GM23338 (cell line): ENCODE measurements at regions not wholly inside any gene's neighbourhood (a gene's known extent, or its start where the extent isn't known, plus 50 kb on each side); places are given as distances from the start of the nearest gene placed in this dataset.

Experiments
- ATAC-seq: fragments of 200-7000 bp; cut with Tn5 transposase; 3 replicates; pipeline ENCODE4 v1.9.1; 2020
- DNase-seq: peaks from one replicate; pipeline ENCODE4 v3.0.0-alpha.2; 2015; ENCODE audit warnings: low spot score
- H2AFZ ChIP-seq: fragments of 200-600 bp; sonication (generic); 2 replicates; pipeline ENCODE4 v1.8.0; 2016; ENCODE audit warnings: antibody characterized with exemption, mild to moderate bottlenecking, moderate library complexity
- H3F3A ChIP-seq: fragments of 200-600 bp; sonication (generic); replicated peaks from 2 replicates; pipeline ENCODE4 v1.8.0; 2017; ENCODE audit warnings: antibody characterized with exemption, mixed run types, low read depth
- H3K27ac ChIP-seq: fragments of 200-600 bp; sonication (generic); 2 replicates; pipeline ENCODE4 v1.6.1; 2016; ENCODE audit warnings: low read depth
- H3K27me3 ChIP-seq: fragments of 200-600 bp; sonication (generic); 2 replicates; pipeline ENCODE4 v1.8.0; 2016; ENCODE audit warnings: mild to moderate bottlenecking, mixed run types, moderate library complexity; ENCODE audit not compliant: insufficient read depth
- H3K36me3 ChIP-seq: fragments of 200-600 bp; sonication (generic); 2 replicates; pipeline ENCODE4 v1.8.0; 2016; ENCODE audit warnings: mild to moderate bottlenecking; ENCODE audit not compliant: insufficient read depth
- H3K4me1 ChIP-seq: fragments of 200-600 bp; sonication (generic); 2 replicates; pipeline ENCODE4 v1.8.0; 2016; ENCODE audit warnings: mild to moderate bottlenecking, moderate library complexity; ENCODE audit not compliant: insufficient read depth
- H3K4me2 ChIP-seq: fragments of 200-600 bp; sonication (generic); 2 replicates; pipeline ENCODE4 v1.7.1; 2017; ENCODE audit warnings: mixed run types
- H3K4me3 ChIP-seq: fragments of 200-600 bp; sonication (generic); 2 replicates; pipeline ENCODE4 v1.6.1; 2016; ENCODE audit warnings: mixed run types
- H3K79me2 ChIP-seq: fragments of 200-600 bp; sonication (generic); replicated peaks from 2 replicates; pipeline ENCODE4 v1.8.0; 2017; ENCODE audit warnings: mild to moderate bottlenecking; ENCODE audit not compliant: insufficient read depth
- H3K9me2 ChIP-seq: fragments of 200-600 bp; sonication (generic); 2 replicates; pipeline ENCODE4 v1.8.0; 2017; ENCODE audit not compliant: insufficient read depth
- H4K20me1 ChIP-seq: fragments of 200-600 bp; sonication (generic); replicated peaks from 2 replicates; pipeline ENCODE4 v1.8.0; 2017; ENCODE audit warnings: mild to moderate bottlenecking; ENCODE audit not compliant: insufficient read depth
- H3K27ac Mint-ChIP-seq: 2 replicates; pipeline ENCODE4 v1.8.0; 2020; ENCODE audit warnings: inconsistent platforms, mild to moderate bottlenecking, moderate library complexity, mixed read lengths
- H3K27me3 Mint-ChIP-seq: 3 replicates; pipeline ENCODE4 v1.8.0; 2022; ENCODE audit warnings: low read depth, mild to moderate bottlenecking, moderate library complexity, mixed read lengths, inconsistent platforms; ENCODE audit not compliant: insufficient read depth, poor library complexity
- H3K36me3 Mint-ChIP-seq: 3 replicates; pipeline ENCODE4 v1.8.0; 2021; ENCODE audit warnings: low read depth, mild to moderate bottlenecking, inconsistent platforms, moderate library complexity, mixed read lengths
- H3K4me1 Mint-ChIP-seq: 3 replicates; pipeline ENCODE4 v1.8.0; 2020; ENCODE audit warnings: mild to moderate bottlenecking, inconsistent platforms, mixed read lengths
- H3K4me3 Mint-ChIP-seq: 3 replicates; pipeline ENCODE4 v1.8.0; 2021; ENCODE audit warnings: moderate library complexity, mild to moderate bottlenecking, inconsistent platforms, mixed read lengths
- H3K9me3 Mint-ChIP-seq: 3 replicates; pipeline ENCODE4 v1.8.0; 2020; ENCODE audit warnings: moderate library complexity, mild to moderate bottlenecking, inconsistent platforms, mixed read lengths
- CREB1 ChIP-seq: fragments of 250-450 bp; sonication (Bioruptor Pico); IDR thresholded peaks from 2 replicates; pipeline ENCODE4 v1.5.0; 2020; ENCODE audit warnings: low read depth, mild to moderate bottlenecking, moderate library complexity
- CTCF ChIP-seq, 2 experiments: fragments of 200-600 bp in 1 of 2; sonication (generic) in 1 of 2; conservative IDR thresholded peaks; 2 replicates each; pipeline versions ENCODE4 v1.5.1 to v1.6.1; 2016 to 2017; ENCODE audit warnings: antibody characterized with exemption in 2 of 2, low read depth in 2 of 2, mild to moderate bottlenecking in 2 of 2, moderate library complexity in 1 of 2
- ETS1 ChIP-seq: IDR thresholded peaks from 2 replicates; pipeline ENCODE4 v1.6.1; 2016; ENCODE audit warnings: antibody characterized with exemption
- EZH2phosphoT487 ChIP-seq: fragments of 200-600 bp; sonication (generic); IDR thresholded peaks from one replicate; pipeline ENCODE4 v1.8.1; 2018; ENCODE audit warnings: antibody characterized with exemption; ENCODE audit not compliant: unreplicated experiment
- JUNB ChIP-seq: IDR thresholded peaks from one replicate; pipeline ENCODE4 v1.6.1; 2016; ENCODE audit warnings: antibody characterized with exemption; ENCODE audit not compliant: unreplicated experiment
- NANOG ChIP-seq: IDR thresholded peaks from 2 replicates; pipeline ENCODE4 v1.6.1; 2016; ENCODE audit warnings: antibody characterized with exemption, borderline replicate concordance
- POLR2AphosphoS5 ChIP-seq: IDR thresholded peaks from 2 replicates; pipeline ENCODE4 v1.6.1; 2016; ENCODE audit warnings: antibody characterized with exemption, low read depth
- ZNF114 ChIP-seq: fragments of 250-450 bp; sonication (Bioruptor Pico); IDR thresholded peaks from 2 replicates; pipeline ENCODE4 v1.5.0; 2020; ENCODE audit warnings: mild to moderate bottlenecking, moderate library complexity
- ZNF331 ChIP-seq: fragments of 250-450 bp; sonication (Bioruptor Pico); IDR thresholded peaks from 2 replicates; pipeline ENCODE4 v1.5.0; 2020; ENCODE audit warnings: low read depth, mild to moderate bottlenecking, moderate library complexity
- ZNF462 ChIP-seq: fragments of 250-450 bp; sonication (Bioruptor Pico); IDR thresholded peaks from 2 replicates; pipeline ENCODE4 v1.5.0; 2020; ENCODE audit warnings: mild to moderate bottlenecking, moderate library complexity

- Histone ChIP-seq H4K20me1 (no peaks in the 10 kb centered on the region), H3K9me2 (no peaks in the 10 kb centered on the region), H3K4me3 (no peak overlapping the region), H3K36me3 (no peaks in the 10 kb centered on the region), H3K27ac (no peak overlapping the region), H3K79me2 (no peaks in the 10 kb centered on the region), H3K4me1 (peaks cover 16% of the 10 kb centered on the region), H3F3A (no peaks in the 10 kb centered on the region), H2AFZ (no peak overlapping the region), H3K27me3 (no peaks in the 10 kb centered on the region), H3K4me2 (no peak overlapping the region)
- H3K4me1 Mint-ChIP-seq = peaks cover 12% of the 10 kb centered on the region
- TF ChIP-seq POLR2AphosphoS5 = no peak
- TF ChIP-seq CREB1 (CRISPR knock-in tag) = no peak
- TF ChIP-seq ZNF462 (CRISPR knock-in tag) = no peak
- TF ChIP-seq CTCF (conservative IDR thresholded peaks at IDR 0.05; ENCODE audit: low read depth in 2 of 2) = no peak
- TF ChIP-seq JUNB = no peak
- no peak for TF ChIP-seq EZH2phosphoT487
- no peak for TF ChIP-seq ZNF331 (CRISPR knock-in tag)
- no peak for TF ChIP-seq ETS1
- TF ChIP-seq ZNF114 (CRISPR knock-in tag) = no peak
- TF ChIP-seq NANOG = no peak
- no peaks in the 10 kb centered on the region for H3K36me3 Mint-ChIP-seq
- H3K9me3 Mint-ChIP-seq = no peaks in the 10 kb centered on the region
- peaks cover 6% of the 10 kb centered on the region for H3K27me3 Mint-ChIP-seq
- DNase-seq (no peak), ATAC-seq (no peak)
- H3K27ac Mint-ChIP-seq = no peak overlapping the region
- H3K4me3 Mint-ChIP-seq = no peak overlapping the region
Observed at GRCh38 chr1:81375884-81376548, 424.7 kb upstream of the ADGRL2 start.
